ENCODE measurements at regions not wholly inside any gene's neighbourhood (a gene's known extent, or its start where the extent isn't known, plus 50 kb on each side); places are given as distances from the start of the nearest gene placed in this dataset.
"Not testable (repeated sequence)": the region's sequence is repeated elsewhere in the genome, so short reads cannot be mapped to it uniquely, and the experiment has no call there.

- in situ Hi-C loops (cut with MboI; ENCODE audit: low sequenced_read_pairs, unreplicated experiment) = no loop called here
- no peak for DNase-seq (ENCODE audit: low spot score)
- TF ChIP-seq, protein P1, sequence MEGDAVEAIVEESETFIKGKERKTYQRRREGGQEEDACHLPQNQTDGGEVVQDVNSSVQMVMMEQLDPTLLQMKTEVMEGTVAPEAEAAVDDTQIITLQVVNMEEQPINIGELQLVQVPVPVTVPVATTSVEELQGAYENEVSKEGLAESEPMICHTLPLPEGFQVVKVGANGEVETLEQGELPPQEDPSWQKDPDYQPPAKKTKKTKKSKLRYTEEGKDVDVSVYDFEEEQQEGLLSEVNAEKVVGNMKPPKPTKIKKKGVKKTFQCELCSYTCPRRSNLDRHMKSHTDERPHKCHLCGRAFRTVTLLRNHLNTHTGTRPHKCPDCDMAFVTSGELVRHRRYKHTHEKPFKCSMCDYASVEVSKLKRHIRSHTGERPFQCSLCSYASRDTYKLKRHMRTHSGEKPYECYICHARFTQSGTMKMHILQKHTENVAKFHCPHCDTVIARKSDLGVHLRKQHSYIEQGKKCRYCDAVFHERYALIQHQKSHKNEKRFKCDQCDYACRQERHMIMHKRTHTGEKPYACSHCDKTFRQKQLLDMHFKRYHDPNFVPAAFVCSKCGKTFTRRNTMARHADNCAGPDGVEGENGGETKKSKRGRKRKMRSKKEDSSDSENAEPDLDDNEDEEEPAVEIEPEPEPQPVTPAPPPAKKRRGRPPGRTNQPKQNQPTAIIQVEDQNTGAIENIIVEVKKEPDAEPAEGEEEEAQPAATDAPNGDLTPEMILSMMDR (IDR thresholded peaks at IDR 0.05; ENCODE audit: borderline replicate concordance, control extremely low read depth, extremely low read depth, insufficient read depth, missing control alignments) = no peak
Measured at GRCh38 chr2:5190023-5190422, 502.2 kb upstream of the SOX11 start.

DNA sequence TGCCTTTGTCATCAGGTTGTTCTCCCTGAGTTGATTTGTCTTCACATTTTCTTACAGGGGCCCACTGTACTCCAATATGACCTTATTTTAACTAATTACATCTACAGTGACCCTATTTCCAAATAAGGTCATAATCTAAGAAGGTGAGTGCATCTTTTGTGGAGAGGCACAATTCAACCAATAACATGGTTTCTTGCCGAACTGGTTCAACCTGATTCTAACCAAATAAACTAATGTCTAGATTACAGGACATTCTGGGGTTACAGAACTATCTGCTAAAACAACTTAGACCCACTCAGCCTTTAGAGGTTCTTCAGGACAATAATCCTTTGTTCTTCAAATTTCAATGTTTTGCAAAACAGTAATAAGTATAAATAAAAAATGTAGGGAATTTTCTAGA, 496.5 kb upstream of the SOX11 start:
- TF ChIP-seq, protein P1 (IDR thresholded peaks at IDR 0.05; ENCODE audit: borderline replicate concordance, control extremely low read depth, extremely low read depth, insufficient read depth, missing control alignments) = no peak
- no peak for DNase-seq (ENCODE audit: low spot score)
- in situ Hi-C loops (cut with MboI; ENCODE audit: low sequenced_read_pairs, unreplicated experiment) = no loop called here

DNA sequence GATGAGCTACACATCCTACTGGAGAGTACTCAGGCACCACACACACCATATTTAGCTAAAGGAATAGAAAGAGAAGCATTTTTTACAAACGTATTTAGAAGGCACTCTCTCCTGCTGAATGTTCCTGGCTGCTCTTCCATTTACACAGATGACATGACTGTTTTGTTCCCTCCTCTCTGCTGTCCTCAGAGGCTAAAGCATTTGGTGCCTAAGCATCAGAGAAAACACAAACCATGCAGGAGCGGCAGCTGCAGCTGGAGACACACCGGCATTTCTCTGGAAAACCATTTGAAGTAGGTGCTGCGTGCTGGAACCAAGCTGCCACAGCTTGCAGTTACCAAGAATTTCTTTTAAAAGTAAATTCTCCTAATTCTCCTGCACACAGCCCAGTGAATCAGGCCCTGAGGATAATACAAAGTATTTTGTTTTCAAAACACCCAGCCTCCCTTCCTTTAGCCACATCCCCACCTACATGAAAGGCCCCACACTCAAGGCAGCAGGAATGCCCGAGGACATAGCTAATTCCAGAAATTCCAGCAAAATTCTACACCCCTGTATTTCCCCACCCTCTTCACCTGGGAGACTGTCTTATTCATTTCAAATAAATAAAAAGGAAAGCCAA, 488.9 kb upstream of the SOX11 start:
- DNase-seq (ENCODE audit: low spot score) = no peak
- TF ChIP-seq, protein P1 (IDR thresholded peaks at IDR 0.05; ENCODE audit: borderline replicate concordance, control extremely low read depth, extremely low read depth, insufficient read depth, missing control alignments) = no peak
- in situ Hi-C loops (cut with MboI; ENCODE audit: low sequenced_read_pairs, unreplicated experiment) = no loop called here

DNA sequence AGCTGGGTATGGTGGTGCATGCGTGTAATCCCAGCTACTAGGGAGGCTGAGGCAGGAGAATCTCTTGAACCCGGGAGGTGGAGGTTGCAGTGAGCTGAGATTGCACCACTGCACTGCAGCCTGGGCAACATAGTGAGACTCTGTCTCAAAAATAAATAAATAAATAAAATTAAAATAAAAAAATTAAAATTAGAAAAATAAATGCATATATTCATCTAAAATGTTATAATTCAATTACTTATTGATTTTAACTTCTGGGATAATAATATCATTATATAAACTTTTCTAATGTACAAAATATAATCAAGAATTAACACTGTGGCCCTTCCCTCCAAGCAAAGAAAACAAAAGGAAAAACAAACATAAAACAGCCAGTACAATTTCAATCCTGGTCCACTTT, 485.4 kb upstream of the SOX11 start:
- in situ Hi-C loops (cut with MboI; ENCODE audit: low sequenced_read_pairs, unreplicated experiment); DNase-seq (ENCODE audit: low spot score): not testable (repeated sequence)

GRCh38 chr2:5215989-5216607, 476.1 kb upstream of the SOX11 start:
- DNase-seq (ENCODE audit: low spot score) = no peak
- TF ChIP-seq, protein P1 (IDR thresholded peaks at IDR 0.05; ENCODE audit: borderline replicate concordance, control extremely low read depth, extremely low read depth, insufficient read depth, missing control alignments) = no peak
- in situ Hi-C loops (cut with MboI; ENCODE audit: low sequenced_read_pairs, unreplicated experiment) = no loop called here

DNA sequence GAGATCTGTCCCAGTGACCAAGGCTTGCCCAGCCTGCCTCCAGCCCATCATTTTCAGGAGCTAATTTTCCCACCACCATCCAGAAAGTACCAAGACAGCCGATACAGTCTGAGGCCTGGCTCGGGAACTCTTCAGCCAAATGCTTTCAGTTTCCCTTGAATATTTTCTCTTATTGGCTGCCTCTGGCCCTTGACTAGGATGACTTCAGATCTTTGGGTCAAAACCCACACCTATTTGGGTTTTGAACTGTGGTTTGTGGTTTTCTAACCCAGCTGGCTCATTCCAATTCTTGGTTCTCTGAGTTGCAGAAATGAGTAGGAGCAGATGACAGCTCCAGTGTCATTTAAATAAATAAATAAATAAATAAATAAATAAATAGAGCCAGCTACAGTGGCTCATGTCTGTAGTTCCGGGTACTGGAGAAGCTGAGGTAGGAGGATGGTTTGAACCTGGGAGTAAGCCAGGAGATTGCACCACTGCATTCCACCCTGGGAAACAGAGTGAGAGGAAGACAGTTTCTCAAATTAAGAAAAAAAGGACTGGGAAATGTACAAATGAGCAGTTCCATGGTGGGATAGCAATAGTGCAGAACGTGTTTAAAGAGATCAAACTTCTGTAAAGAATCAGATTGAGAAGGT, 465.0 kb upstream of the SOX11 start:
- TF ChIP-seq, protein P1 (IDR thresholded peaks at IDR 0.05; ENCODE audit: borderline replicate concordance, control extremely low read depth, extremely low read depth, insufficient read depth, missing control alignments) = no peak
- in situ Hi-C loops (cut with MboI; ENCODE audit: low sequenced_read_pairs, unreplicated experiment) = no loop called here
- DNase-seq (ENCODE audit: low spot score) = no peak

DNA sequence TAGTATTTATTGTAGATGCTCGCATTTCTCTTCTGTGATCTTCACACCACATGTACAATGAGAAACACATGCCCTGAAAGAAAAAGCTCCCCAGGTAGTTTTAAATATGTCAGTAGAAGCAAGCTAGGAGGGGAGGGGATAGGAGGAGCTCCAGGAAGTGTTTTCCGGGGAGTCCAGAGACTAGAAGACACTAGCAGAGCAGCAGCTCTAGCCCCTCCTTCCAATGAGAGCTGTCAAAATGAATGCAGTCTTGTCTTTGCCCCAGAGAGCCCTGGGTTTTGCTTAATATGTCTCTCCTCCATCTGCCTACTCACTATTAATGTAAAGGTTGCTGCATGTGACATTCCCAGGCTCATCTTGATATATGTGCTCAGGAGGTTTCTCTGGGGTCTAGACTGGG, 462.6 kb upstream of the SOX11 start:
- no peak for DNase-seq (ENCODE audit: low spot score)
- in situ Hi-C loops (cut with MboI; ENCODE audit: low sequenced_read_pairs, unreplicated experiment) = no loop called here
- TF ChIP-seq, protein P1 (IDR thresholded peaks at IDR 0.05; ENCODE audit: borderline replicate concordance, control extremely low read depth, extremely low read depth, insufficient read depth, missing control alignments) = no peak
